Stimulated activated CD4-positive, alpha-beta T cell treated with anti-CD3 and anti-CD28 coated beads, Interleukin-1b, Interleukin-23, amount 100 ng/mL, for 4 hours (primary cell): ENCODE measurements at regions not wholly inside any gene's neighbourhood (a gene's known extent, or its start where the extent isn't known, plus 50 kb on each side); places are given as distances from the start of the nearest gene placed in this dataset.
"Not testable (repeated sequence)": the region's sequence is repeated elsewhere in the genome, so short reads cannot be mapped to it uniquely, and the experiment has no call there.

Experiments
- DNase-seq, 2 donors: peaks; one replicate each; pipeline ENCODE4 v3.0.0-alpha.2; 2020; ENCODE audit warnings: low read depth in 2 of 2

GRCh38 chr13:33340631-33341030, 55.1 kb upstream of the STARD13 start:
- DNase-seq = no peak

DNA sequence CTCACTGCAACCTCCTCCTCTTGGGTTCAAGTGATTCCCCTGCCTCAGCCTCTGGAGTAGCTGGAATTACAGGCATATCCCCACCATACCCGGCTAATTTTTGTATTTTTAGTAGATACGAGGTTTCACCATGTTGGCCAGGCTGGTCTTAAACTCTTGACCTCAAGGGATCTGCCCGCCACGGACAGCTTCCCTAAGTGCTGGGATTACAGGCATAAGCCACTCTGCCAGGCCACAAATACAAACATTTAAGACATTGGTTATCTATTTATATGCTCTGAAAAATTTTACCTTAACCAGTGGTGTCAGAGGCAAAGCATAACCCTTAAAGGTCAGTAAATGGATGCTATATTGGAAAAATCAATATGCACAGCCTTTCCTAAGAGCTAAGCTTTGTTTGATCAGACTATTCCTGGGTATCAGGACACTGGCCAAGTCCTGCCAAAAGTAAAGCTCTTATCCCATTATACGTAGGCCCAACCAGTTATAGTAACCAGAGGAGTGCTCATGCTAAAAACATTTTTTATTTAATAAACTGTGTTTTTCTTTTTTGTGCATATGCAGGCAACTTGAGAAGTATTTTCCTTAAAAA, 56.4 kb upstream of the STARD13 start:
- DNase-seq = no peak

DNA sequence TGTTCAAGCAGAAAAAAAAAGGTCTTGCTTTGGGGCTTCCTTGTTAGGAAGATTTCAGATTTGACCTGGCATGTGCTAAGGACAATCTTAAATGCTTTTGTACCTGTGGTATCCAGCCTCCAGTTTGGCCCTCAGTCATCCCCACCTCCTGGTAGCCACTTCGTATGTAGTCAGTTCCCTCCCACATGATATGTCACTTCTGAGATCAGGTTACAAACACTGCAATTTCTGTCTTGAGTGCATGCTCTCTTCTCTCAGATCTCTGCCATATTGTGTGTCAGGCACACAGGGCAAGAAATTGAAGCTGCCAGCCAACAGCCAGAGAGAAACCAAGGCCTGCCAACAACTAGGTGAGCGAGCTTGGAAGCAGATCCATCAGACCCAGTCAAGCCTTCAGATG, 60.3 kb upstream of the STARD13 start:
- DNase-seq = no peak

DNA sequence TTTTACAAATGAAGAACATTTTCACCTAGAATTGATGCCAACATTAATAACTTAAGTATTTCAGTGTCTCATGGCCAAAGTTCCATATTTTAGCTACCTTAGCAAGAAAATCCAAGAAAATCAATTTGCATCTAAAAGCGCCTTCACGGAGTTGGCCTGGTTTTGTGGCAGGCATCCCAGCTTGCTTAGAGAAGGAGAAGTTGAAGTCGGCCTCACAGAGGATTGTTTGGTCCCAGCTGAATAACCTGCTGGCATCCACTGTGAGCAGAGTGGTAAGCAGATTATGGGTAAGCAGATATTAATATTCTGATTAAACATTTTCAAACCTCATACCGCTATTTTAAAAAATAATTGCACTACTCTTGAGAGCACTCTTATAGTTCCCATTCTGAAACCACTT, 62.3 kb upstream of the STARD13 start:
- no peak for DNase-seq

GRCh38 chr13:33348366-33348765, 62.8 kb upstream of the STARD13 start:
- DNase-seq = no peak

DNA sequence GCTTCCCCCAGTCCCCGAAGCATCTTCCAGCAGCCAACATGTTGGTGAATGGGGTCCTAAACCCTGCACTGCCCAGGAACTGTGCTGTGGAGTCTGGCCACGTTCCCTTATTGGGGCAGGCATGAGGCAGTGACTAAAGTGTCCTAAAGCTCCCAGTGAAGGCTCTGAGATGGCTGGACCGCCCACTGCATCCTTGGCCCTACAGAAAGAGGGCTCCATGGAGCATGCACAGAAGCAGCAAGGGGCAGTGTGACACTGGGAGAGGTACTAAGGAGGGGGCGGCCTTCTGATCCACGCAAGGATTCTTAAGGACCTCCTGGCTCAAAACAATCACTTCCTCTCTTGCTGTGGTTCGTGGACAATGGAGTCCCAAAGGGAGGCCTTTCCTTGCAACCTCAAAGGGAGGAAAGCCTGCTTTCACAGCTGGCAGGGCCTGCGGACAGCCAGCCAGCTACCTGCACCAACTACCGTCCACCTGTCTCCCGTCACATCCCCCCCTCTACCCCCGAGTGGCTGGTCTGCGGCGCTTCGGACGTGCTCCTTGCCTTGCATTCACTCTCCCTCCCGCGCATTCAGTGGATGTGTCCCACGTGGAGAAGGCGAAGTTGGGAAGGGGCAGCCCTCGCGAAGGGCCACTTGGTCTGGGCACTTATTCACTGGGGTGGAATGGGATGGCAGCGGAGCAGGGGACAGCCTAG, 63.9 kb upstream of the STARD13 start:
- no peak for DNase-seq

DNA sequence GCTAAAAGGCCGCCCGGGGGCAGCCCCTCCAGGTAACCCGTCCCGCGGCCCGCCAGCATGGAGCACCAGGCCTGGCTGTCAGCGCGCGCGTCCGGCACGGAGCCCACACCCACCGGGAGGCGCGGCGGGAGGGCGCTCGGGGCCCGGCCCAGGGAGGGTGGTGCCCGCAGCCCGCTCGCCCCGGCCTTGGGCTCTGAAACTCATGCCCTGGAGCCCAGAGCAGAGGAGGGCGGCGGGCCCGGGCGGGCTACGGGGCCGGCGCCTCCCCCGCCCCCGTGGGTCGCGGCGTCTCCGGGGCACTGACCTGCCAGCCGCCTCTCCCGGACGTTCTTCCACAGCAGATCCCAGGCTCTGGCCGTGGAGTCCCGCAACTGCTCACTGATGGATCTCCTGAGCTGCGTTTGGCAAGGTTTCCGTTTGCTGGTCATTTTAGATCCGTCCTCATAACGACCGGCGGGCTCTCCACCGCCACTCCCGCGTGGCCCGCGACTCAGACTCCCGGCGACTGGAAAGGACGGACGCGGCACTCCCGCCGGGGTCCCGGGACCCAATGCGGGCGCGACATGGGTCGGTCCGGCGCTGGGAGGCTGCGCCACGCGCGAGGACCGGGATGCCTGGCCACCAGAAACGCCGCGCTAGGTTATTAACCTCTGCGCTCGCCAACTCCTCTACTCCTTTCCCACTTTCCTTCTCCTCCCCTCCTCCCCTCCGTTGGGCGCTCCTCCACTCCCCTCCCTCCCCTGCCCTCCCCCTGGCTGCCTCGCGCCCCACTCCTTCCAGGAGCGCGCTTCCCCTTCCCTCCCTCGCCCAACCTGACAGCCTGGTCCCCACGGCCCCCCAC, 64.7 kb upstream of the STARD13 start:
- no peak for DNase-seq

GRCh38 chr13:33351319-33351718, 65.8 kb upstream of the STARD13 start:
- no peak for DNase-seq

DNA sequence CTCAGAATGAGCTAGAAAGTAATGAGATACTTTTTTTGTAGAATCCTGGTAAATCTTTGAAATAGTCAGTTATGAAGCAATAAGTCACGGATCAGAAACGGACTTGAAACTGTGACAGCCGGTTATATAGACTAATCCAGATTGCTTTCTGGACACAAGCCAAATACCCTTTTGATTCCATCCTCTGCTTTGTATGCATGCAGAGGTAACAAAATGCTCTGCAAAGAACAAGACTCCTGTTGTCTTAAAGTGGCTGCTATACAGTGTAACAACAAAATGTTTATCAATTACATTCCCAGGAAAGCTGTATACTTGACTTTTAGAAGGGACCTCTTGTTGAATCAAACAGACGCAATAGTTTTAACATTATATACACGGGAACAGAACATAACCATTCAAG, 66.5 kb upstream of the STARD13 start:
- no peak for DNase-seq

DNA sequence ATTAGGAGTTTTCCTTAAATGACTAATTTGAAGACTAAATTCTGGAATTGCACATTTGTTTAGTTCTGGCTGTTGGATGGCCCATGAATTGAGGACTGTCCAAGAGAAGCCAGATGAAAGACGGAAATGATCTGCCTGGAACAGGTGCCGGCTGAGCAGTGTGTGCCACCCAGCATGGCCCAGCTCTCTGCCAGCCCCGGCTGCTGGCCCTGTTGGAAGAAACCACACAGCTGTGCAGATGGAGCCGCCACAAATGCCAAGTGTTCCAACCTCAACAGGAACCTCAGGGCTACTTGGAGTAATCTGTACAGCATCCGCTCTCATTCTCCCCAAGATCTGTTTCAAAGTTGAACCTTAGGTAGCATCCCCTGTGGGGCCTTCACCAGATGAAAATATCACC, 67.0 kb upstream of the STARD13 start:
- DNase-seq = no peak

GRCh38 chr13:33353210-33353609, 67.7 kb upstream of the STARD13 start:
- no peak for DNase-seq

DNA sequence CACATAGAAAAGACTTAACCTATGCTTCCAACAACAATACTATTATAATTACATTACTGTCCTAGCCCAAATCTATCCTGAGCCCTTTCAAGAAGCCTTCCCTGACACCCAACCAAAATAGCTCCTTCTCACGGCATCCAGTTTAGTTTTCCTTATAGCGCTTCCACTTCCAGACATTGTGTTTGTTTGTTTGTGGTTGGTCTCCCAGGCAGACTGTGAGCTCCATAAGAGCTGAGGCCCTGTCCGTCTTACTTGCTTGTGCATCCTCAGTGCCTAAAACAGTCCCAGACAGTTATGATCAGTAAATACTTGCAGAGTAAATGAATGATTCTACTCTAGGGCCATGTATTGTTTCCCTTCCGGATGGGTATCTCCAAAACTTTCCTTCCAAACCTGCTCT, 68.1 kb upstream of the STARD13 start:
- no peak for DNase-seq

GRCh38 chr13:33355201-33355895, 69.8 kb upstream of the STARD13 start:
- DNase-seq = no peak

GRCh38 chr13:33358076-33358475, 72.5 kb upstream of the STARD13 start:
- not testable (repeated sequence) for DNase-seq

- DNase-seq = no peak
These were observed 77.6 kb upstream of the STARD13 start for GRCh38 chr13:33362986-33363727.

- no peak for DNase-seq
These were observed 78.6 kb upstream of the STARD13 start for GRCh38 chr13:33364192-33364591.

DNA sequence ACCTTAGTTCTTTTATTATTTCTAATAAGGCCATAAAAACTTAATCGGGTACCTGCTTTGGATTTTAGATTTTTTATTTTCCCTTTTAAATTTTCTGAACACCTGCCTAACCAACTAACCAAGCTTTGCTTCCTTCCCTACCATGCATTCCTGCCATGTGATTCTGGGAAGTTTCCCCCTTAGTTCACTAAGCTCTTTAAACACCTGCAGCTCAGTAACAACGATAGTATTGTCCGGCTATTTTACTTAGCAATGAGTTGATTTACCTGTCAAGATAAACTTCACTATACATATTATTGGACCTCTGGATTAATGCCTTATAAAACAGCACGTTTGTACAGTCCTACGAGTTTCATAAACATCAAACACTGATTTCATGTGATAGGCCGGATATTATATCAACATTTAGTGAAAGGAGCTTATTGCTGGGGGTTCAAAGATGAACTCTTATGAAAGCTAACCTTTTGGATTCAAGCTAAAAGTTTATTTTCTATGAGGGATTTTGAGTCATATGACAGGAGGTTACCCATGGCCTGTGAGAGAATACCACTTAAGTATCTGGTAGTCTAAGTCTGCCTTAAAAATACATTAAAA, 81.0 kb upstream of the STARD13 start:
- no peak for DNase-seq

DNA sequence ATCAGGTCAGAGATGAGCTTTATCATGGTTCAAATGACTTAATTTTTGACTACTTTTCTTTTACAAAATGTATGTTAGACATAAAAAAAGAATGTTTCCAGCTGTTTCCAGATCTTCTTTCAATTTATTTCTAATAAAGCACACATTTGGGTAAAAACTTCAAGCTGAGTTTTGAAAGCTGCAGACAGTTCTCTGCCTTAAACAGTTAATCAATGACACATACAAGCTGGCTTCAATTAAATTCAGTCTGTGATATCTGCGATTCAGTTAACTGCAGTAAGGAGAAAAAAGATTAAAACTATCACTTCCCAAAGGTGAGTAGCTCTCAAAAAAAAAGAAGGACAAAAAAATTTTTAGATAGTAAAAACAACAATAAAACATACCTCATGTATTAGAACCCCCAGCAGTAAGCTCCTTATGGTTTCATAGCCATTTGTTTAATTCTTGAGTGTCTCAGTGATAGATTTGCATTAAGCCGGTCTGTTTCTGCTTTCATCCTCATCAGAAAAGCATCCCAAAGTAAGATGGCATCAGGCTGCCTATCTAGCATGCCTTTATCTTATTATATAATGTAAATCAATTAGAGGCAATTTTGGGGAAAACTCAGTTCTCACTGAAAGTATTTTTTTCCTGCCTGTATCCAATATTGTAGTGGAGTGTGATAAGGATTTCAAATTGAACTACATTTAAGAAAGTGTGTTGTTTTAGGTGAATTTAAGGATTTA, 81.8 kb upstream of the STARD13 start:
- DNase-seq = no peak

- DNase-seq = peak in 1 of 2 donors; percentile 1
These were observed 82.4 kb upstream of the STARD13 start for GRCh38 chr13:33367926-33368325.

- no peak for DNase-seq
These were observed 83.5 kb upstream of the STARD13 start for GRCh38 chr13:33369073-33369472.
